H1 (cell line): ENCODE measurements at regions not wholly inside any gene's neighbourhood (a gene's known extent, or its start where the extent isn't known, plus 50 kb on each side); places are given as distances from the start of the nearest gene placed in this dataset.

Experiments used
- CTCF ChIA-PET: fragments of 300-600 bp; sonication (Branson Sonifier 250); formaldehyde crosslinking; loops from one replicate; lab custom pipeline; 2021; ENCODE audit not compliant: partially characterized antibody; lab: Charles Lee
- POLR2A ChIA-PET: fragments of 300-600 bp; sonication (Branson Sonifier 250); formaldehyde crosslinking; loops from one replicate; lab custom pipeline; 2021; ENCODE audit warnings: inconsistent platforms; ENCODE audit not compliant: partially characterized antibody; lab: Charles Lee
- DNase-seq, 2 experiments: peaks; one replicate each; pipeline versions ENCODE4 v3.0.0 to v3.0.0-alpha.2; 2010 to 2022; ENCODE audit warnings: low spot score in 2 of 2, low read depth in 1 of 2, mixed read lengths in 1 of 2
- FAIRE-seq: peaks from 2 replicates; lab custom pipeline; 2011; peaks lifted over from hg19 to GRCh38; lab: Jason Lieb, UNC
- H2AFZ ChIP-seq: 2 replicates; pipeline ENCODE4 v1.8.1; 2012; ENCODE audit warnings: low read length, inconsistent platforms
- H2AK5ac ChIP-seq: 2 replicates; pipeline ENCODE4 v1.6.1; 2013; ENCODE audit warnings: low read depth, low read length
- H2BK120ac ChIP-seq: replicated peaks from 2 replicates; pipeline ENCODE3; 2013; ENCODE audit warnings: low read depth, low read length, inconsistent platforms
- H2BK12ac ChIP-seq: 2 replicates; pipeline ENCODE4 v1.6.1; 2013; ENCODE audit warnings: low read depth, low read length
- H2BK15ac ChIP-seq: 2 replicates; pipeline ENCODE4 v1.6.1; 2013; ENCODE audit warnings: low read length
- H2BK20ac ChIP-seq: 2 replicates; pipeline ENCODE4 v1.6.1; 2013; ENCODE audit warnings: low read length
- H2BK5ac ChIP-seq: 2 replicates; pipeline ENCODE4 v1.6.1; 2013; ENCODE audit warnings: low read depth, low read length
- H3K14ac ChIP-seq: 2 replicates; pipeline ENCODE4 v1.6.1; 2013; ENCODE audit warnings: inconsistent platforms; ENCODE audit not compliant: insufficient read length
- H3K18ac ChIP-seq: 2 replicates; pipeline ENCODE4 v1.6.1; 2013; ENCODE audit warnings: low read length; ENCODE audit errors: extremely low read depth
- H3K23ac ChIP-seq: 2 replicates; pipeline ENCODE4 v1.6.1; 2013; ENCODE audit warnings: inconsistent platforms; ENCODE audit not compliant: insufficient read length
- H3K23me2 ChIP-seq: 2 replicates; pipeline ENCODE4 v1.6.1; 2013; ENCODE audit warnings: low read depth, low read length
- H3K27ac ChIP-seq: 2 replicates; pipeline ENCODE4 v1.6.1; 2011; ENCODE audit warnings: low read depth, low read length, inconsistent platforms
- H3K27me3 ChIP-seq, 4 experiments: replicated peaks in 1 of 4; 1 replicate in 1 of 4; 2 replicates in 3 of 4; pipeline versions ENCODE4 v1.6.1 to v1.8.1; 2011 to 2013; ENCODE audit warnings: low read length in 3 of 4, mild to moderate bottlenecking in 3 of 4, inconsistent platforms in 2 of 4, mixed read lengths in 2 of 4, moderate library complexity in 1 of 4; ENCODE audit not compliant: control insufficient read depth in 3 of 4, insufficient read depth in 3 of 4; ENCODE audit errors: extremely low read depth in 1 of 4
- H3K36me3 ChIP-seq, 4 experiments: 2 replicates each; pipeline versions ENCODE4 v1.6.1 to v1.8.1; 2011 to 2013; ENCODE audit warnings: mild to moderate bottlenecking in 4 of 4, low read length in 3 of 4, moderate library complexity in 2 of 4, control low read depth in 1 of 4, inconsistent platforms in 1 of 4; ENCODE audit not compliant: insufficient read depth in 4 of 4, control insufficient read depth in 2 of 4
- H3K4ac ChIP-seq: replicated peaks from 2 replicates; pipeline ENCODE3; 2013; ENCODE audit warnings: low read length, low read depth, mixed read lengths, inconsistent platforms; ENCODE audit not compliant: insufficient read length
- H3K4me1 ChIP-seq, 4 experiments: replicated peaks in 1 of 4; 1 replicate in 1 of 4; 2 replicates in 3 of 4; pipeline versions ENCODE4 v1.6.1 to v1.8.1; 2011 to 2013; ENCODE audit warnings: low read length in 3 of 4, inconsistent platforms in 2 of 4, mixed read lengths in 1 of 4; ENCODE audit not compliant: insufficient read depth in 4 of 4, control insufficient read depth in 3 of 4
- H3K4me2 ChIP-seq, 2 experiments: 2 replicates each; pipeline versions ENCODE4 v1.6.1 to v1.8.1; 2011 to 2013; ENCODE audit warnings: low read depth in 2 of 2, low read length in 2 of 2, control low read depth in 1 of 2, inconsistent platforms in 1 of 2, mild to moderate bottlenecking in 1 of 2; ENCODE audit not compliant: insufficient read depth in 1 of 2
- H3K4me3 ChIP-seq, 4 experiments: fragments of 200-600, 300-600 bp in 1 of 4; sonication (generic), shearing (Covaris generic), sonication (Bioruptor Twin) in 1 of 4; 2 replicates each; pipeline versions ENCODE4 v1.5.1 to v1.8.1; 2011 to 2016; ENCODE audit warnings: low read length in 4 of 4, low read depth in 3 of 4, control low read depth in 2 of 4, inconsistent platforms in 2 of 4, mild to moderate bottlenecking in 2 of 4, mixed read lengths in 1 of 4, moderate library complexity in 1 of 4; ENCODE audit not compliant: insufficient read depth in 2 of 4; ENCODE audit errors: extremely low read depth in 1 of 4
- H3K56ac ChIP-seq: replicated peaks from 2 replicates; pipeline ENCODE3; 2013; ENCODE audit warnings: low read depth, mild to moderate bottlenecking, mixed read lengths, low read length, inconsistent platforms; ENCODE audit not compliant: insufficient read length
- H3K79me1 ChIP-seq: 2 replicates; pipeline ENCODE4 v1.6.1; 2013; ENCODE audit warnings: low read depth, low read length, control low read depth
- H3K79me2 ChIP-seq, 2 experiments: 2 replicates each; pipeline versions ENCODE4 v1.6.1 to v1.8.1; 2012 to 2013; ENCODE audit warnings: low read length in 2 of 2, mild to moderate bottlenecking in 2 of 2, inconsistent platforms in 1 of 2; ENCODE audit not compliant: insufficient read depth in 2 of 2, control insufficient read depth in 1 of 2
- H3K9ac ChIP-seq, 4 experiments: replicated peaks in 1 of 4; 1 replicate in 1 of 4; 2 replicates in 3 of 4; pipeline versions ENCODE4 v1.6.1 to v1.8.1; 2011 to 2013; ENCODE audit warnings: low read depth in 3 of 4, low read length in 3 of 4, control low read depth in 2 of 4, mild to moderate bottlenecking in 2 of 4, moderate library complexity in 2 of 4, inconsistent platforms in 1 of 4; ENCODE audit errors: extremely low read depth in 1 of 4
- H3K9me3 ChIP-seq, 2 experiments: 2 replicates each; pipeline versions ENCODE4 v1.6.1 to v1.8.1; 2012 to 2013; ENCODE audit warnings: mild to moderate bottlenecking in 2 of 2, moderate library complexity in 2 of 2, control low read depth in 1 of 2, inconsistent platforms in 1 of 2, low read depth in 1 of 2, low read length in 1 of 2, mixed read lengths in 1 of 2; ENCODE audit not compliant: insufficient read depth in 2 of 2
- H4K20me1 ChIP-seq, 2 experiments: replicated peaks in 1 of 2; 2 replicates each; pipeline versions ENCODE3 to v1.8.1; 2011 to 2013; ENCODE audit warnings: inconsistent platforms in 2 of 2, low read length in 2 of 2, mild to moderate bottlenecking in 1 of 2; ENCODE audit not compliant: insufficient read depth in 2 of 2, control insufficient read depth in 1 of 2
- H4K5ac ChIP-seq: 2 replicates; pipeline ENCODE4 v1.6.1; 2013; ENCODE audit warnings: low read length, low read depth, mixed read lengths, inconsistent platforms; ENCODE audit not compliant: insufficient read length
- H4K8ac ChIP-seq: 2 replicates; pipeline ENCODE4 v1.8.0; 2013; ENCODE audit warnings: mild to moderate bottlenecking, moderate library complexity, low read length, inconsistent platforms; ENCODE audit not compliant: insufficient read depth; ENCODE audit errors: extremely low read depth
- H4K91ac ChIP-seq: replicated peaks from 2 replicates; pipeline ENCODE3; 2013; ENCODE audit warnings: low read length, mixed read lengths, inconsistent platforms; ENCODE audit not compliant: insufficient read length
- CHD1 ChIP-seq: IDR thresholded peaks from 2 replicates; pipeline ENCODE4 v1.6.1; 2012; ENCODE audit warnings: low read depth, low read length, improper control_type of control experiment
- CHD2 ChIP-seq: IDR thresholded peaks from 2 replicates; pipeline ENCODE4 v1.6.1; 2012; ENCODE audit warnings: low read length, improper control_type of control experiment
- EGR1 ChIP-seq: IDR thresholded peaks from 2 replicates; pipeline ENCODE4 v1.6.1; 2011; ENCODE audit warnings: low read depth, low read length, borderline replicate concordance
- HDAC6 ChIP-seq: IDR thresholded peaks from one replicate; pipeline ENCODE4 v1.7.1; 2012; ENCODE audit warnings: low read depth, mild to moderate bottlenecking, inconsistent platforms, low read length, moderate library complexity
- JUND ChIP-seq: IDR thresholded peaks from 2 replicates; pipeline ENCODE4 v1.6.1; 2011; ENCODE audit warnings: mild to moderate bottlenecking, improper control_type of control experiment, low read length
- RAD21 ChIP-seq, 2 experiments: IDR thresholded peaks in 1 of 2; conservative IDR thresholded peaks in 1 of 2; 2 replicates each; pipeline ENCODE4 v1.6.1; 2011; ENCODE audit warnings: low read depth in 2 of 2, low read length in 2 of 2, improper control_type of control experiment in 1 of 2, inconsistent platforms in 1 of 2, mild to moderate bottlenecking in 1 of 2, moderate library complexity in 1 of 2
- SIRT6 ChIP-seq: IDR thresholded peaks from one replicate; pipeline ENCODE4 v1.7.1; 2012; ENCODE audit warnings: low read length, inconsistent platforms
- SP1 ChIP-seq: IDR thresholded peaks from 2 replicates; pipeline ENCODE4 v1.6.1; 2011; ENCODE audit warnings: low read depth, low read length
- SP2 ChIP-seq: IDR thresholded peaks from 2 replicates; pipeline ENCODE4 v1.6.1; 2012; ENCODE audit warnings: mild to moderate bottlenecking, low read length, inconsistent platforms
- SP4 ChIP-seq: IDR thresholded peaks from 2 replicates; pipeline ENCODE4 v1.6.1; 2012; ENCODE audit warnings: low read length, inconsistent platforms
- TEAD4 ChIP-seq: IDR thresholded peaks from 2 replicates; pipeline ENCODE4 v1.6.1; 2012; ENCODE audit warnings: low read depth, low read length, inconsistent platforms, mixed read lengths
- USF2 ChIP-seq: IDR thresholded peaks from 2 replicates; pipeline ENCODE4 v1.6.1; 2011; ENCODE audit warnings: low read length, improper control_type of control experiment
- YY1 ChIP-seq: IDR thresholded peaks from 2 replicates; pipeline ENCODE4 v1.6.1; 2011; ENCODE audit warnings: low read depth, mild to moderate bottlenecking, low read length
- ZNF274 ChIP-seq: IDR thresholded peaks from 2 replicates; pipeline ENCODE4 v1.7.0; 2012; ENCODE audit warnings: low read length, borderline replicate concordance; ENCODE audit errors: extremely low read depth
- WGBS, 2 experiments: shearing (Covaris generic) in 1 of 2; methylation state at CpG; one replicate each; pipeline versions ENCODE4 v1.1.6 to v1.1.7; 2013 to 2015; ENCODE audit warnings: low lambda C conversion rate in 2 of 2, mixed read lengths in 2 of 2, inconsistent platforms in 1 of 2, low coverage in 1 of 2, missing lambda C conversion rate in 1 of 2; ENCODE audit not compliant: insufficient replicate concordance in 2 of 2, insufficient coverage in 1 of 2, insufficient read length in 1 of 2; ENCODE audit errors: extremely low coverage in 1 of 2, missing lambda C conversion rate in 1 of 2; 5-methylcytosine and 5-hydroxymethylcytosine counted together
- TF ChIP-seq, protein P1 (sequence below): IDR thresholded peaks from 2 replicates; pipeline ENCODE4 v1.6.1; 2012; ENCODE audit warnings: inconsistent platforms

GRCh38 chr2:163252199-163252598 is 413.6 kb upstream of the KCNH7 start:
- Histone ChIP-seq H4K8ac (no peak overlapping the region), H2AK5ac (no peak overlapping the region), H4K5ac (no peak overlapping the region), H2BK12ac (no peak overlapping the region), H3K4me1 (no peaks in the 10 kb centered on the region), H2AFZ (no peak overlapping the region), H3K14ac (no peak overlapping the region), H2BK20ac (no peak overlapping the region), H3K23ac (no peak overlapping the region), H3K79me2 (no peaks in the 10 kb centered on the region), H3K79me1 (no peaks in the 10 kb centered on the region), H3K4me2 (no peak overlapping the region), H2BK15ac (no peak overlapping the region), H3K27ac (no peak overlapping the region), H3K27me3 (no peaks in the 10 kb centered on the region), H3K36me3 (no peaks in the 10 kb centered on the region; a peak in 1 of 8 replicates), H2BK120ac (no peak overlapping the region), H3K9me3 (no peaks in the 10 kb centered on the region), H3K18ac (no peak overlapping the region), H3K4me3 (no peak overlapping the region), H3K9ac (no peak overlapping the region), H3K23me2 (no peaks in the 10 kb centered on the region), H4K91ac (no peak overlapping the region), H3K56ac (no peak overlapping the region), H2BK5ac (no peak overlapping the region), H4K20me1 (no peaks in the 10 kb centered on the region), H3K4ac (no peak overlapping the region)
- CTCF ChIA-PET = interaction anchor here (1.0 to 1.7 kb wide), 2 partner anchors 70 to 82 kb away, joined by 3 to 4 read pairs; no protein-coding TSS in a partner anchor
- WGBS, 2 experiments = 94% methylated on average over 3 of the region's 3 CpGs; no CpG with 5 or more reads in 1 of the 2 experiments
- POLR2A ChIA-PET = no interaction called here
- TF ChIP-seq HDAC6 (no peak), TEAD4 (no peak), CHD1 (no peak), SP1 (no peak), CHD2 (no peak), SP2 (no peak), ZNF274 (no peak), SP4 (no peak), RAD21 (IDR thresholded peaks at IDR 0.05 in 1 of 2, conservative IDR thresholded peaks at IDR 0.05 in 1 of 2; ENCODE audit: low read depth in 2 of 2, low read length in 2 of 2) (no peak), JUND (no peak), SIRT6 (no peak), YY1 (no peak), USF2 (no peak), EGR1 (no peak)
- TF ChIP-seq, protein P1, sequence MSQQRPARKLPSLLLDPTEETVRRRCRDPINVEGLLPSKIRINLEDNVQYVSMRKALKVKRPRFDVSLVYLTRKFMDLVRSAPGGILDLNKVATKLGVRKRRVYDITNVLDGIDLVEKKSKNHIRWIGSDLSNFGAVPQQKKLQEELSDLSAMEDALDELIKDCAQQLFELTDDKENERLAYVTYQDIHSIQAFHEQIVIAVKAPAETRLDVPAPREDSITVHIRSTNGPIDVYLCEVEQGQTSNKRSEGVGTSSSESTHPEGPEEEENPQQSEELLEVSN = no peak
- no peak for DNase-seq
- FAIRE-seq = no peak
